Gastrocnemius medialis (tissue), 4 donors: ENCODE measurements at regions not wholly inside any gene's neighbourhood (a gene's known extent, or its start where the extent isn't known, plus 50 kb on each side); places are given as distances from the start of the nearest gene placed in this dataset.

ENCODE experiments used
- ATAC-seq, 2 donors: fragments of 150-250 bp; one replicate each; pipeline ENCODE4 v1.9.1; 2016
- DNase-seq, 2 donors: peaks; one replicate each; pipeline ENCODE4 v3.0.0-alpha.2; 2019
- H3K27ac ChIP-seq, 4 donors: fragments of 200-600 bp; sonication (generic); 1 replicate in 1 of 4; 2 replicates in 3 of 4; pipeline ENCODE4 v1.5.1; 2016 to 2018; ENCODE audit warnings: mild to moderate bottlenecking in 2 of 4, moderate library complexity in 1 of 4
- H3K27me3 ChIP-seq, 3 donors: fragments of 200-600 bp; sonication (generic) in 2 of 3; 1 replicate in 1 of 3; 2 replicates in 2 of 3; pipeline versions ENCODE4 v1.5.1 to v1.6.0; 2016 to 2019; ENCODE audit warnings: mild to moderate bottlenecking in 1 of 3, moderate library complexity in 1 of 3
- H3K36me3 ChIP-seq, 2 donors: fragments of 200-600 bp; sonication (generic) in 1 of 2; one replicate each; pipeline ENCODE4 v1.5.1; 2017 to 2018
- H3K4me1 ChIP-seq, 2 donors: fragments of 200-600 bp; sonication (generic) in 1 of 2; one replicate each; pipeline ENCODE4 v1.5.1; 2016 to 2017; ENCODE audit warnings: mild to moderate bottlenecking in 2 of 2
- H3K4me3 ChIP-seq, 4 donors: fragments of 200-600 bp; sonication (generic) in 3 of 4; 1 replicate in 1 of 4; 2 replicates in 3 of 4; pipeline ENCODE4 v1.5.1; 2016 to 2019; ENCODE audit warnings: mild to moderate bottlenecking in 2 of 4
- H3K9me3 ChIP-seq, 3 donors: fragments of 200-600 bp; sonication (generic) in 2 of 3; 1 replicate in 1 of 3; 2 replicates in 2 of 3; pipeline ENCODE4 v1.5.1; 2016 to 2019
- CTCF ChIP-seq, 5 experiments: fragments of 450-650 bp in 3 of 5; fragments of 200-600 bp in 2 of 5; sonication (generic) in 2 of 5; IDR thresholded peaks in 4 of 5; conservative IDR thresholded peaks in 1 of 5; 1 replicate in 4 of 5; 2 replicates in 1 of 5; pipeline ENCODE4 v1.5.1; 2016 to 2019; ENCODE audit warnings: antibody characterized with exemption in 5 of 5, mild to moderate bottlenecking in 3 of 5, moderate library complexity in 3 of 5
- POLR2A ChIP-seq, 2 donors: fragments of 450-650 bp; IDR thresholded peaks; one replicate each; pipeline ENCODE4 v1.6.1; 2017; ENCODE audit warnings: antibody characterized with exemption in 2 of 2, mild to moderate bottlenecking in 2 of 2, moderate library complexity in 2 of 2
- in situ Hi-C, 4 donors: fragments of 200-750 bp; cut with MboI; loops; one replicate each; pipeline versions ENCODE4 v1.15.0 to v1.8.0; 2017; ENCODE audit warnings: low sequenced_read_pairs in 4 of 4
- intact Hi-C: fragments of 100-400 bp; cut with DNase I; formaldehyde crosslinking; loops from one replicate; pipeline ENCODE4 v1.15.1; 2023; ENCODE audit warnings: low total_unique reads

- DNase-seq (no peak), ATAC-seq (peak; percentile 67 to 73)
- H3K27me3 ChIP-seq, result no peaks in the 10 kb centered on the region
- H3K27ac ChIP-seq, result peak overlapping the region; percentile 6 to 73 (median 56)
- intact Hi-C loops (loop anchor here (10.0 kb wide), 1 partner anchor 106 kb away; no protein-coding TSS in a partner anchor), in situ Hi-C loops (no loop called here)
- H3K9me3 ChIP-seq, result no peaks in the 10 kb centered on the region
- H3K36me3 ChIP-seq, result no peaks in the 10 kb centered on the region
- H3K4me3 ChIP-seq, result no peak overlapping the region
- H3K4me1 ChIP-seq, result peaks cover 35 to 42% of the 10 kb centered on the region in 2 donors
- TF ChIP-seq POLR2A (IDR thresholded peaks at IDR 0.05) (no peak), CTCF (IDR thresholded peaks at IDR 0.05 in 4 of 5, conservative IDR thresholded peaks at IDR 0.05 in 1 of 5) (no peak)
These were observed 112.5 kb upstream of the SOX6 start for GRCh38 chr11:16468735-16469453.

GRCh38 chr11:16460508-16460907 lies 104.2 kb upstream of the SOX6 start:
- intact Hi-C loops, result loop anchor here (2.0 to 10.0 kb wide), 2 partner anchors 114 to 144 kb away; no protein-coding TSS in a partner anchor
- peaks cover 43 to 62% of the 10 kb centered on the region in 2 donors for H3K4me1 ChIP-seq
- no peak for DNase-seq
- in situ Hi-C loops, result no loop called here
- H3K27ac ChIP-seq, result peak overlapping the region; percentile 59 to 80 (median 72)
- no peaks in the 10 kb centered on the region for H3K9me3 ChIP-seq
- no peak overlapping the region for H3K4me3 ChIP-seq
- TF ChIP-seq CTCF (IDR thresholded peaks at IDR 0.05 in 4 of 5, conservative IDR thresholded peaks at IDR 0.05 in 1 of 5) (no peak), POLR2A (IDR thresholded peaks at IDR 0.05) (no peak)
- ATAC-seq, result peak; percentile 95 to 96
- no peaks in the 10 kb centered on the region for H3K36me3 ChIP-seq
- H3K27me3 ChIP-seq, result no peaks in the 10 kb centered on the region

- intact Hi-C loops (no loop called here), in situ Hi-C loops (no loop called here)
- DNase-seq (peak; percentile 9 to 21), ATAC-seq (no peak)
- Histone ChIP-seq H3K4me3 (no peak overlapping the region), H3K27ac (no peak overlapping the region), H3K4me1 (peaks cover 30 to 43% of the 10 kb centered on the region in 2 donors), H3K27me3 (no peaks in the 10 kb centered on the region), H3K36me3 (no peaks in the 10 kb centered on the region), H3K9me3 (no peaks in the 10 kb centered on the region)
- no peak for TF ChIP-seq CTCF (IDR thresholded peaks at IDR 0.05 in 4 of 5, conservative IDR thresholded peaks at IDR 0.05 in 1 of 5)
- TF ChIP-seq POLR2A (IDR thresholded peaks at IDR 0.05), result no peak
These were observed 100.0 kb upstream of the SOX6 start for GRCh38 chr11:16456366-16456765.

GRCh38 chr11:16454289-16454863 lies 98.0 kb upstream of the SOX6 start:
- in situ Hi-C loops, result no loop called here
- H3K4me1 ChIP-seq, result peaks cover 11 to 23% of the 10 kb centered on the region in 2 donors
- intact Hi-C loops, result no loop called here
- no peaks in the 10 kb centered on the region for H3K36me3 ChIP-seq
- no peak for ATAC-seq
- H3K27me3 ChIP-seq, result no peaks in the 10 kb centered on the region
- TF ChIP-seq POLR2A (IDR thresholded peaks at IDR 0.05), result no peak
- no peak for TF ChIP-seq CTCF (IDR thresholded peaks at IDR 0.05 in 4 of 5, conservative IDR thresholded peaks at IDR 0.05 in 1 of 5)
- H3K9me3 ChIP-seq, result no peaks in the 10 kb centered on the region
- no peak overlapping the region for H3K27ac ChIP-seq
- DNase-seq, result no peak
- H3K4me3 ChIP-seq, result no peak overlapping the region
